GM10266 (cell line): ENCODE measurements at regions not wholly inside any gene's neighbourhood (a gene's known extent, or its start where the extent isn't known, plus 50 kb on each side); places are given as distances from the start of the nearest gene placed in this dataset.
A peak's percentile ranks its signal among the peaks of the same experiment; 100 is the strongest.

Source experiments
- DNase-seq: peaks from one replicate; pipeline ENCODE4 v3.0.0; 2012; ENCODE audit errors: extremely low spot score
- CTCF ChIP-seq: IDR thresholded peaks from 2 replicates; pipeline ENCODE4 v1.5.1; 2012; ENCODE audit warnings: mild to moderate bottlenecking, low read depth; ENCODE audit not compliant: control insufficient read depth, insufficient read depth; ENCODE audit errors: missing control alignments

- TF ChIP-seq CTCF = no peak
- DNase-seq = no peak
Observed at GRCh38 chr3:18765161-18765560, 340.0 kb upstream of the SATB1 start.

- no peak for TF ChIP-seq CTCF
- no peak for DNase-seq
Observed at GRCh38 chr3:18761530-18761929, 336.4 kb upstream of the SATB1 start.

GRCh38 chr3:18758047-18758704 is 333.0 kb upstream of the SATB1 start:
- TF ChIP-seq CTCF = peak; percentile 67
- peak; percentile 32 for DNase-seq

- no peak for DNase-seq
- TF ChIP-seq CTCF = no peak
Observed at GRCh38 chr3:18757476-18757875, 332.3 kb upstream of the SATB1 start.

- no peak for DNase-seq
- no peak for TF ChIP-seq CTCF
Observed at GRCh38 chr3:18752273-18752934, 327.3 kb upstream of the SATB1 start.

GRCh38 chr3:18751514-18751913 is 326.4 kb upstream of the SATB1 start:
- no peak for DNase-seq

GRCh38 chr3:18747383-18747782 is 322.2 kb upstream of the SATB1 start:
- no peak for TF ChIP-seq CTCF
- no peak for DNase-seq

More at GRCh38 chr3:18751514-18751913, 326.4 kb upstream of the SATB1 start:
- no peak for TF ChIP-seq CTCF
